Common myeloid progenitor, CD34-positive (primary cell): ENCODE measurements at regions not wholly inside any gene's neighbourhood (a gene's known extent, or its start where the extent isn't known, plus 50 kb on each side); places are given as distances from the start of the nearest gene placed in this dataset.

ENCODE experiments used
- CTCF ChIA-PET: fragments of 350-600 bp; sonication (Branson Sonifier 250); formaldehyde crosslinking; loops from one replicate; lab custom pipeline; 2021; ENCODE audit warnings: antibody characterized with exemption; lab: Charles Lee
- POLR2A ChIA-PET: fragments of 350-600 bp; sonication (Branson Sonifier 250); formaldehyde crosslinking; loops from one replicate; lab custom pipeline; 2021; ENCODE audit warnings: antibody characterized with exemption; lab: Charles Lee
- DNase-seq, 3 donors: peaks; one replicate each; pipeline versions ENCODE4 v3.0.0 to v3.0.0-alpha.2; 2013
- H3K27ac ChIP-seq, 2 experiments: 1 replicate in 1 of 2; 2 replicates in 1 of 2; pipeline ENCODE4 v1.7.0; 2013; ENCODE audit warnings: inconsistent platforms in 2 of 2, low read length in 2 of 2, mild to moderate bottlenecking in 2 of 2, low read depth in 1 of 2, moderate library complexity in 1 of 2; ENCODE audit not compliant: severe bottlenecking in 2 of 2, insufficient read depth in 1 of 2, poor library complexity in 1 of 2
- H3K27me3 ChIP-seq, 5 experiments: replicated peaks in 2 of 5; 1 replicate in 3 of 5; 2 replicates in 2 of 5; pipeline versions ENCODE4 v1.6.1 to v1.7.0; 2013; ENCODE audit warnings: low read length in 4 of 5, mild to moderate bottlenecking in 2 of 5, moderate library complexity in 2 of 5, inconsistent platforms in 1 of 5; ENCODE audit not compliant: insufficient read depth in 5 of 5, control insufficient read depth in 4 of 5
- H3K36me3 ChIP-seq, 4 experiments: 1 replicate in 2 of 4; 2 replicates in 2 of 4; pipeline versions ENCODE4 v1.6.1 to v1.7.0; 2013; ENCODE audit warnings: low read length in 3 of 4, control low read depth in 1 of 4, mild to moderate bottlenecking in 1 of 4; ENCODE audit not compliant: control insufficient read depth in 4 of 4, insufficient read depth in 4 of 4
- H3K4me1 ChIP-seq, 4 experiments: 1 replicate in 3 of 4; 2 replicates in 1 of 4; pipeline versions ENCODE4 v1.6.1 to v1.7.1; 2013; ENCODE audit warnings: low read length in 3 of 4, mild to moderate bottlenecking in 3 of 4, control low read depth in 1 of 4, inconsistent platforms in 1 of 4, moderate library complexity in 1 of 4; ENCODE audit not compliant: control insufficient read depth in 4 of 4, insufficient read depth in 4 of 4; ENCODE audit errors: control extremely low read depth in 1 of 4
- H3K4me3 ChIP-seq, 7 experiments: 1 replicate in 4 of 7; 2 replicates in 3 of 7; pipeline versions ENCODE4 v1.5.1 to v1.7.0; 2013; ENCODE audit warnings: mild to moderate bottlenecking in 7 of 7, low read length in 6 of 7, moderate library complexity in 6 of 7, inconsistent platforms in 2 of 7, low read depth in 2 of 7, control low read depth in 1 of 7; ENCODE audit not compliant: insufficient read depth in 4 of 7, control insufficient read depth in 1 of 7; ENCODE audit errors: extremely low read depth in 1 of 7
- H3K9me3 ChIP-seq, 5 experiments: 1 replicate in 4 of 5; 2 replicates in 1 of 5; pipeline versions ENCODE4 v1.6.1 to v1.7.1; 2013; ENCODE audit warnings: low read length in 4 of 5, mild to moderate bottlenecking in 2 of 5, inconsistent platforms in 1 of 5, low read depth in 1 of 5, moderate library complexity in 1 of 5; ENCODE audit not compliant: control insufficient read depth in 4 of 5, insufficient read depth in 2 of 5; ENCODE audit errors: control extremely low read depth in 1 of 5
- WGBS: methylation state at CpG from one replicate; pipeline ENCODE4 v1.1.5; 2013; ENCODE audit not compliant: insufficient coverage; 5-methylcytosine and 5-hydroxymethylcytosine counted together

GRCh38 chr3:53401154-53401553 is 53.8 kb upstream of the DCP1A start:
- no peaks in the 10 kb centered on the region for H3K9me3 ChIP-seq
- ChIA-PET CTCF (no interaction called here), POLR2A (no interaction called here)
- no peak for DNase-seq
- no peaks in the 10 kb centered on the region for H3K36me3 ChIP-seq
- WGBS, result 100% methylated on average over 1 of the region's 1 CpG
- H3K4me1 ChIP-seq, result no peaks in the 10 kb centered on the region
- peaks cover 0 to 2% (median 0%) of the 10 kb centered on the region in 5 experiments for H3K27me3 ChIP-seq
- no peak overlapping the region for H3K27ac ChIP-seq
- H3K4me3 ChIP-seq, result no peak overlapping the region

DNA sequence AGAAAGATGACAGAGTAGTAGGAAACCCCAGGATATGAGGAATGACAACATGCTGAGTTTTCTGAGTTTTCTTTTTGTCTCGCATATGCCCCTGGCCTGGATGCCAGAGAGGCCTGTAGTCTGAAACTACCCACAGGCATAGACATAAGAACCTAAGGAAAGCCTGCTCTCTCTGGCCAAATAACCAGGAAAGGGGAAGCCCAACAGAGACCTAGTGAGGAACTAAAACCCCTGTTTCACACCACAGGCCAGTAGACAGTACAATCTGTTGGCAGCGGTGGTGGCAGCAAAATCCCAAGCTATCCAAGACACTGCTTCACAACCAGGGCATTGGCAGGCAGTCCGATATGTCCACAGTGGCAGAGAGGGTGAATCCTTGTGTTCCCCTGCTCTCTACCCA is 55.0 kb upstream of the DCP1A start:
- Histone ChIP-seq H3K9me3 (no peaks in the 10 kb centered on the region), H3K27ac (no peak overlapping the region), H3K4me3 (no peak overlapping the region), H3K27me3 (peaks cover 0 to 2% (median 0%) of the 10 kb centered on the region in 5 experiments), H3K36me3 (no peaks in the 10 kb centered on the region), H3K4me1 (no peaks in the 10 kb centered on the region)
- CTCF ChIA-PET, result no interaction called here
- WGBS, result 88% methylated on average over 2 of the region's 3 CpGs
- POLR2A ChIA-PET, result no interaction called here
- no peak for DNase-seq

- DNase-seq, result no peak
- Histone ChIP-seq H3K4me3 (no peak overlapping the region), H3K9me3 (peaks cover 0 to 20% (median 5%) of the 10 kb centered on the region in 5 experiments), H3K36me3 (no peaks in the 10 kb centered on the region), H3K27me3 (peaks cover 0 to 5% (median 0%) of the 10 kb centered on the region in 5 experiments), H3K27ac (no peak overlapping the region), H3K4me1 (no peaks in the 10 kb centered on the region)
- ChIA-PET CTCF (no interaction called here), POLR2A (no interaction called here)
Measured at GRCh38 chr3:53411371-53411770, 64.0 kb upstream of the DCP1A start.

- Histone ChIP-seq H3K4me1 (no peaks in the 10 kb centered on the region), H3K4me3 (no peak overlapping the region), H3K9me3 (peaks cover 0 to 20% (median 5%) of the 10 kb centered on the region in 5 experiments), H3K27me3 (peaks cover 0 to 5% (median 0%) of the 10 kb centered on the region in 5 experiments), H3K36me3 (no peaks in the 10 kb centered on the region), H3K27ac (no peak overlapping the region)
- CTCF ChIA-PET, result no interaction called here
- POLR2A ChIA-PET, result no interaction called here
- DNase-seq, result peak in 2 of 3 donors; percentile 2 to 5
Measured at GRCh38 chr3:53412953-53413352, 65.6 kb upstream of the DCP1A start.

GRCh38 chr3:53416530-53416929 is 69.2 kb upstream of the DCP1A start:
- POLR2A ChIA-PET, result no interaction called here
- Histone ChIP-seq H3K4me1 (no peaks in the 10 kb centered on the region), H3K4me3 (no peak overlapping the region), H3K36me3 (no peaks in the 10 kb centered on the region), H3K9me3 (peaks cover 2 to 18% (median 5%) of the 10 kb centered on the region in 5 experiments), H3K27me3 (no peaks in the 10 kb centered on the region), H3K27ac (no peak overlapping the region)
- DNase-seq, result no peak
- 100% methylated on average over 1 of the region's 2 CpGs for WGBS
- CTCF ChIA-PET, result no interaction called here

DNA sequence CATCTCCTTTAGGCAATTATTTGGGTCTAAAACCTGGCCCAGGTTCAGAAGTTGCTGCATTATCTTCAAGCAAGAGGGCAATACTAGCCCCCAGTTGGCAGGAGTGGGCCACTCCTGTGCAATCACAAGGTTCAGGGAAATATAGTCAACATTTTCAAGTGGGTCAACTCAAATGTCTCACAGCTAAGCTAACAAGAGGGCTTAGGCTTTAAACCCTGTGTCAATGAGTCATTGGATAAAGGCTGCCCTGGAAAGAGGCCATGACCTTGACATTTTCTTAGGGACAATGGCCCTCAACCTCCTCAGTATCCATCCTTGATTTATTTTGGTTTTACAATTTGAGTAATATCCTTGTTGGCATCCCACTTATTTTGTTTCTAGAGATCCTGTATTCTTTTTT is 73.5 kb upstream of the DCP1A start:
- Histone ChIP-seq H3K36me3 (no peaks in the 10 kb centered on the region), H3K27ac (no peak overlapping the region), H3K27me3 (no peaks in the 10 kb centered on the region), H3K4me3 (no peak overlapping the region), H3K4me1 (no peaks in the 10 kb centered on the region), H3K9me3 (peaks cover 0 to 9% (median 2%) of the 10 kb centered on the region in 5 experiments)
- ChIA-PET POLR2A (no interaction called here), CTCF (no interaction called here)
- no peak for DNase-seq

- CTCF ChIA-PET, result interaction anchor here (1.3 kb wide), 1 partner anchor 29 kb away, joined by 3 read pairs; no protein-coding TSS in a partner anchor
Measured at GRCh38 chr3:53422954-53423698, 71.3 kb upstream of the CACNA1D start.

More at GRCh38 chr3:53422954-53423698, 71.3 kb upstream of the CACNA1D start:
- WGBS, result 100% methylated on average over 2 of the region's 2 CpGs
- H3K9me3 ChIP-seq, result peaks cover 0 to 9% (median 3%) of the 10 kb centered on the region in 5 experiments
- no peaks in the 10 kb centered on the region for H3K4me1 ChIP-seq
- peaks cover 0 to 2% (median 0%) of the 10 kb centered on the region in 5 experiments for H3K27me3 ChIP-seq
- DNase-seq, result no peak
- H3K27ac ChIP-seq, result no peak overlapping the region
- no peak overlapping the region for H3K4me3 ChIP-seq
- POLR2A ChIA-PET, result no interaction called here
- no peaks in the 10 kb centered on the region for H3K36me3 ChIP-seq
